ENCODE measurements at regions not wholly inside any gene's neighbourhood (a gene's known extent, or its start where the extent isn't known, plus 50 kb on each side); places are given as distances from the start of the nearest gene placed in this dataset.
"Not testable (repeated sequence)": the region's sequence is repeated elsewhere in the genome, so short reads cannot be mapped to it uniquely, and the experiment has no call there.

DNA sequence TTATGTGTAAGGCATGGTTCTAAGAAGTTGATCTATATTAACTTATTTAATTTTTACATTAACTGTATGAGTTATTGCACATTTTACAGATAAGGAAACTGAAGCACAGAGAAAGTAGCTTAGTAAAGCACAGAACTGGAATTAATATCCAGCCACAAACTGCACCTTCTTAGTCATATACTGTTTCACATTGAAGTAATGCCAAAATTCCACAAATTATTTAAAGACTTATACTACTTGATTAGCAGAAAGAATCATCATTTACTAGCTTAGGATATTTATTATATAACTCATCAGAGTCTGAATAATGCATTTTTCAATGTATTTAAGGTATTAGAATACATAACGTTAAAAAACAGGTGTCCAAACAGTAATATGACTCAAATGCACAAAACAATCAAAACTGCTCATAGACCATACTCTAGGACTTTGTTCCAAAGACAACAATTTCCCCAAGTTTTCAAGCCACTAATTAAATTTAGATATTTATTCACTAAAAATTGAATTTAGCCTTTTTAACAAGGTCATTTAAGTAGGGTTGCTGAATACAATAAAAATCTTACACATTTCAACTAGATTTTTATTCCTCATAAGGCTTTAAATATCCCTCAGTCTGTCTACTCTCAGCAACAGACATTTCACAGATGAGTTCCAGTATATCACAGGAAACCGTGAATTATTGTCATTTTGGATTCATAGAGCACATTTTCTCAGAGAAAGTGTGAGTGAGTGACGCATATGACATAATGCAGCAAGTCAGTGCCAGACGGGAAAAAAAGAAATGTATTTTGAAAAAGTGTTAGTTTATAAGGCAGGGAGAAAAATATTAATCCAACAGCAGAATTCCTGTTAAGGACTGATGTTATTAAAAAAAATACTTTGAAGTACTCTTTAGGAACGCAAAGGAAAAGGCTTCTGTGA, 782.5 kb downstream of the TMTC2 start:
- CTCF ChIA-PET = no interaction called here
- POLR2A ChIA-PET = no interaction called here

DNA sequence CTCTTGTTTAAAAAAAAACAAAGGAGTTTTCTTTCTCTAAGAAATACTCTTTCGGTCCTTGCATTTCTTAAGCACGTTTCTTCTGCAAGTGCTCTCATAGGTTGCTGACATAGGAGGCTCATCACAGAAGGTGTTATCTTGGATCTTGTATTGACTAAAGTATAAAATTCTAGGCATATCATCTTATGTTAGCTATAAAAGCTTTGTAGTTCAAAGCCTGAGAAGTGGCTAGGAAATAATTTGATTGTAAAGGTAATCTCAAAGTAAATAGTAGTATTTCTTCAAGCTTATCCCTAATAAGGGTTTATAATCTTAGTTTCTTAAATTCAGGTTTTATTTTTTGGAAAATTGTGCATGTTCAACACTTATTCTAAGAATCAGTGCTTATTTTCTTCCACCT, 778.9 kb downstream of the TMTC2 start:
- ChIA-PET POLR2A (no interaction called here), CTCF (no interaction called here)

DNA sequence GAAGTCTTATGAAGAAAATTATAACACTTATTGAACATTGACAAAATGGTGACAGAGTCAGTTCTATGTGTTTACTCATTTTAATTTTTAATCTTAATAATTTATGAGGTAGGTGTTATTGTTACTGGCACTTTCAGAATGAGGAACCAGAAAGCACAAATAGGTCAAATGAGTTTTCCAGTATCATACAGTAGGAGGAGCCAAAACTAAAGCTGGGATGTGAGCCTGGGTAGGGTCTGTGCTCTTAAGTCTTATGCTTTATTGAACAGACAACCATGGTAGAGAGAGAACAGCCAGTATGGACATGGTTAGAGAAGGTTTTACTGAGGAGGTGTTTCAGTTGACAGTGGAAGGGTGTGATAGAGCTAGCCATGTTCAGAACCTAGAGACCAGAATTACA, 775.7 kb downstream of the TMTC2 start:
- POLR2A ChIA-PET = no interaction called here
- CTCF ChIA-PET = no interaction called here

DNA sequence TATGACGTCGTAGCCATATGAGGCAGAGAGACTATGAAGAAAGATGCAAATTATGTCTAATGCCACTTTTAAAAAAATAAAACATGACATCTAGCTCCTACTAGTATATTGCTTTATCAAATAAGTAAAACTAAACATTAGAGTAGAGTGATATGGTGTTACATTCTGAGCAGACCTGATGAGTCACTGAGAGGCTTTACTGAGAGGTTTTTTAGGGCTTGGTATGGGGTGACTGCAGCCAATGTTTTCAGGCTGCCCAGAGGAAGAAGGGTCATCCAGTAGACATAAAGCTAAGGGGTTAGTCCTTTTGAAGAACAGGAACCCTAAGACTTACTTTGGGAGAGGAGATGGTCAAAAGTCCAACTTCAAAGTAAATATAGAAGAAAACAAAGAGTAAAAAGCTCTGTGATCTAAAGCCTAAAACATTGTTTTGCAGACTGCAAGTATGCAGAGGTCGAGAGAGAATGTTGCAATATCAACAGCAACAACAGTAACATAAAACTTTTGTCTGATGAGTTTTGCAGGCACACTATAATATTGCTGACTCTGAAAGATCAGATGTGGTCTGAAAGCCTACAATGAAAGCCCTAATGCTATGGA, 774.7 kb downstream of the TMTC2 start:
- POLR2A ChIA-PET = no interaction called here
- CTCF ChIA-PET = no interaction called here

DNA sequence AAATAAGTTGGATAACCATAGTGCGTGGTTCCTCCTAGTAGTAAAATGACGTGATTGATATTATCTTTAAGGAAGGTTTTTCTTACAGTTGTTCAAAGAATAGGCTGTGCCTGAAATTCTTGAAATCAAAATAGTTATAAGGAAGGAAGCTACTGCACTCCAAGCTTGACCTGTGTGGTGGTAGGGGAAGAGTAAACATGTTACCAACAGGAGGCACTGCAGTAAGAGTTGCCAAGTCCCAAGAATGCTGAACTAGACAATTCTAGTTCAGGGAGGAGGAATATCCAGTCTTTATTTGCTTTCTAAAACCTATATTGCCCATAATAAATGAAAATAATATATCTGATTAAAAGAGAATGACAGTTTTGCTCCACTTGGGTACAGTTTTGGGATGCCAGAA, 764.5 kb downstream of the TMTC2 start:
- ChIA-PET CTCF (no interaction called here), POLR2A (no interaction called here)

DNA sequence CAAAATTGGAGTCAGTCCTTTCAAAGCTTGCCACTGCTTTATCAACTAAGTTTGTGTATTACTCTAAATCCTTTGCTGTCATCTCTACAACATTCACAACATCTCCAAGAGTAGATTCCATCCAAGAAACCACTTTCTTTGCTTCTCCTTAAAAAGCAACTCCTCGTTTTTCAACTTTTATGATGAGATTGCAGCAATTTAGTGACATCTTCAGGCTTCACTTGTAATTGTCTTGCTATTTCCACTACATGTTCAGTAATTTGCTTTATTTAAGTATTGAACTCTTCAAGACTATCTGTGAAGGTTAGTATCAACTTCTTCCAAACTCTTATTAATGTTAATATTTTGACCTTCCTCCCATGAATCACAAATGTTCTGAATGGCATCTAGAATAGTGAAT, 747.9 kb downstream of the TMTC2 start:
- CTCF ChIA-PET = no interaction called here
- POLR2A ChIA-PET = no interaction called here

DNA sequence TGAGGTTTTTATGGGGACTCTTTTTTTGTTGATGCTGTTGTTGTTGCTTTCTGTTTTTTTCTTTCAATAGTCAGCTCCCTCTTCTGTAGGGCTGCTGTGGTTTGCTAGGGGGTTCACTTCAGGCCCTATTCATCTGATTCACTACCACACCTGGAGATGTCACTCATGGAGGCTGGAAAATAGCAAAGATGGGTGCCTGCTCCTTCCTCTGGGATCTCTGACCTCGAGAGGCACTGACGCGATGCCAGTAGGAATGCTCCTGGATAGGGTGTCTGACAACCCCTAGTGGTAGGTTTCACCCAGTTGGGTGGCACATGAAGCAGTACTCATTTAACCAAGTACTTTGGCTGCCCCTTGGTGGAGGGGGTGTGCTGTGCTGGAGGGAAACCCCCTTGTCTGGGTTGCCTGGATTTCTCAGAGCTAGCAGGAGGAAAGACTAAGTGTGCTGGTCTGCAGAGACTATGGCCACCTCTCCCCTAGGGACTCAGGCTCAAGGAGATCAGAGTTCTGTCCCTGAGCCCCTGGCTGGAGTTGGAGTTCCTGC, 745.5 kb downstream of the TMTC2 start:
- ChIA-PET CTCF (no interaction called here), POLR2A (no interaction called here)

DNA sequence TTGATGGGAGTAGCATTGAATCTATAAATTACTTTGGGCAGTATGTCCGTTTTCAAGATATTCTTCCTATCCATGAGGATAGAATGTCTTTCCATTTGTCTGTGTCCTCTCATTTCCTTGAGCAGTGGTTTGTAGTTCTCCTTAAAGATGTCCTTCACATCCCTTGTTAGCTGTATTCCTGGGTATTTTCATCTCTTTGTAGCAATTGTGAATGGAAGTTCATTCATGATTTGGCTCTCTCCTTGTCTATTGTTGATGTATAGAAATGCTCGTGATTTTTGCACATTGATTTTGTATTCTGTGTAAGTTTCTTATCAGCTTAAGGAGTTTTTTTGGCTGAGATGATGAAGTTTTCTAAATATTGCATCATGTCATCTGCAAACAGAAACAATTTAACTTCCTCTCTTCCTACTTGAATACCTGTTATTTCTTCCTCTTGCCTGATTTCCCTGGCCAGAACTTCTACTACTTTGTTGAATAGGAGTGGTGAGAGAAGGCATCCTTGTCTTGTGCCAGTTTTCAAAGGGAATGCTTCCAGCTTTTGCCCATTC, 741.0 kb downstream of the TMTC2 start:
- POLR2A ChIA-PET, CTCF ChIA-PET: not testable (repeated sequence)

DNA sequence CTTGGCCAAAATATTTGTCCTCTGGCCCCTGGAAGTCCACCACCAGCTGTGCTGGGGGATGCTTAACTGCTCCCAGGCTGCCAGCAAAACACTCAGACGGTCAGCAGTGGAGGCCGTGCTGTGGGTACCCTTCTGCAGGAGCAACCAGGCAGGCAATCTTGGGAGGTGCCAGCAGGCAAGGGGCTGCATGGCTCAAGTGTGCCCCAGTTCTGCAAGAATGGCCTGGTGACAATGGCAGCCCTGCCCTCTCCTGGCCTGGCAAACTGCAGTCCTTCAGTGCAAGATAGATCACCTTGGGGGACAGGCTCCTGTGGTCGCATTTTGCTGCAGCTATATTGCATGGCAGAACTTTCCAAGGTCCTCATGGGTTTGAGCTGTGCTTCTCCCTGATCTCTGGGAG, 728.3 kb downstream of the TMTC2 start:
- POLR2A ChIA-PET = no interaction called here

DNA sequence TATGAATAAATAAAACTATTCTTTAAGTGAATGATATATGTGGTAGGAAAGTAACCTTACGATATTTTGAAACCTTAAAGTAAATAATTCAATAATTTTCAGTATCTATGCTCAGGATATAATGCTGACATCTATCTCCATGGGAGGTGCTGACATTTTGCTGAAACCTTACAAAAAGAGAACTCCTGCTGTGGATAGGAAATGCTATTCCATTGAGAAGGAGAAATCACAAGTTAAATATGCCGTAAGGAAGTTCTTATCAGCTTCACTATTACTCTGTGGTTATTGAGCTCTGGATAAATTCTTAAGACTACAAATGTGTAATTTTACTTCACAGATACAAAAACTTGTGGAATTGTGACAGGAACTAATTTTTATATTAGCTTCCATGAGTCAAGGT, 722.1 kb downstream of the TMTC2 start:
- POLR2A ChIA-PET = no interaction called here
- CTCF ChIA-PET = no interaction called here

More for the DNA sequence above, 728.3 kb downstream of the TMTC2 start:
- CTCF ChIA-PET = no interaction called here

DNA sequence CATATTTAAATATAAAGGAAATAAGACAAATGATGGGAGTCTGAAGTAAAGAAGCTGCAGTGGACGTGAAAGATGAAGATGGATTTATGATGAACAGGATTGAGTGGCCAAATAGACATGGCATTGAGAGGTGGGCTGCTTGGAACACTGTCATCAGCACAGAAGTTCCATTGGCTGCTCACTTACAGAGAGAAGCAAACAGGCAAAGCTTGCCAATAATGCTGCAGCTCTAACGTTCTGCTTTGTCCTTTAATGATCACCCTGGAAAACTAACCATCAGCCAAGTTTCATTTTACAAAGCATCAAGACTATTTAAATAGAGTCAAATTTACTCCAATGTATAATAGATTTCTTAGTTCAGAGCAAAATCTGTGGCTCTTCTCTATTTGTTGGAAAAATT, 721.4 kb downstream of the TMTC2 start:
- ChIA-PET POLR2A (no interaction called here), CTCF (no interaction called here)

DNA sequence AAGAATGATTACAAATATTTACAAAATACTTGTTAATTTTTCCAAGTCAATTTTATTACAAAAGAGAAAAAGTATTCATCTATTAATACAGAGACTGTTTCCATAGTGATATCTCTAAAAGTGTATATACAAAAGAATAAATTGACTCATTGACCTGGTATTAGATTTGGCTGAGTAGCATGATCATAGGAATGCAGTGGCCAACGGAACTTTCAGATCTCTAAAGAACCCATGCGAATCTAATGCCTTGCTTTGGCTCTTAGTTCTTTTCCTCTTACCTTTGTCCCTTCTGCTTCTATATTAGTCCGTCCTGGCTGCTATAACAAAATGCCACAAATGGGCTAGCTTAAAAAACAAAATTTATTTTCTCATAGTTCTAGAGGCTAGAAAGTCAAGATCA, 717.8 kb downstream of the TMTC2 start:
- ChIA-PET CTCF (no interaction called here), POLR2A (no interaction called here)

DNA sequence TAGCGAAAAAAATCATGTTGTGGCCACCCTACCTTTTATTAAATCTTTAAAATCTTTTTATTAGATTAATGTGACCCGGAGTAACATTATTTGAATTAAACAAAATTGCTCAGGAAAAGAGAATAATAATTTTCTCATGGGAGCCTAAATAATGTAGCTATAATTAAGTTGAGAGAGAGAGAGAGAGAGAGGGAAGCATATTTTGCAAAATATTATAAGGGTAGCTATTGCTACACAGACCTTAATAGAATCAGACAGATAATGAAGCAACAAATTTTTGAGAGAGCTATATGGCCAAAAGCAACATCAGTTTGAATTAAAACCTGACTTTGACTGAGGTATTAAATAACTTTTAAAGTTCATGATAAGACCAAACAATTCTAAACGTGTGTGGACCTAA, 703.5 kb downstream of the TMTC2 start:
- ChIA-PET POLR2A (no interaction called here), CTCF (no interaction called here)

DNA sequence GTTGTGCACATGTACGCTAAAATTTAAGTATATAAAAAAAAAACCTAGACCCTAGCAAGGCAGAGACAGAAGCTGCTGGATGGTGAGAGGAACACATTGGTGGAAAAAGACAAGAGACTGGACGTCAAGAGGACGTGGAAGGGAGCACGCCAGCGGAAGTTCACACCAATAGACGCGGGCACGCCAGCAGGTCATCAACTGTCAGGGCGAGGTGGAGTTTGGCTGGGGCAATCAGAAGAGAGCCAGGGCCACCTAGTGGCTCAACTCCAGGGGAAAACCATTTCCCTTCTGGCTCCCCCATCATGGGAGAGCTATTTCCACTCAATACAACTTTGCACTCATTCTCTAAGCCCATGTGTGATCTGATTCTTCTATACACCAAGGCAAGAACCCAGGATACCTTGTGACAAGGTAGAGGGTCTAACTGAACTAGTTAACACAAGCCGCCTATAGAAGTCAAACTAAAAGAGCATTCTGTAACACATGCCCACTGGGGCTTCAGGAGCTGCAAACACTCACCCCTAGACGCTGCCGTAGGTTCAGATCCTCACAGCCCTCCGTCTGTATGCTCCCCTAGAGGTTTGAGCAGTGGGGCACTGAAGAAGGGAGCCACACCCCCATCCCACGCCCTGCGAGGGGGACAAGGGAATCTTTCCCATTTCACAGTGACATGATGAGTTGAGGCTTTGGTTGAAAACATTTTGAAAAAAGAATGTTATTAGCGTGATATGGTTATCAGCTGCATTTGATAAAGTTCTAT, 702.7 kb downstream of the TMTC2 start:
- CTCF ChIA-PET = no interaction called here

DNA sequence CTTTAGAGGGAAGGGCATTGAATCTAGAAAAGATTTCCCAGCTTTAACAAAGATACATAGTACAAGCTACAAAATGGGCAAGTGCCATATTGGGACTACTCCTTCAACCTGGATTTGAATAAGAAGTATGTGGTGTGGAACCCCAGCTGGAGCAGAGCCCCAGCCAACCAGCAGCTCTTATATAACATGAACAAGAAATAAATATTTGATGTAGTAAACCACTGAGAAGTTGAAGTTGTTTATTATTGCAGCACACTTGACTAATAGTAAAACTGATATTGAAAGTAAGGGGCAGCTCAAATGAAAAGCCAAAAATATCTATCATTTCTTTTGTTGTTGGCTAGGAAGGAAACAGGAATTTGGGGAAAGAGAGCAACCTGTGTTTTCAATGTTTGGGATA, 701.8 kb downstream of the TMTC2 start:
- CTCF ChIA-PET = no interaction called here
- POLR2A ChIA-PET = no interaction called here

More for the DNA sequence above, 702.7 kb downstream of the TMTC2 start:
- POLR2A ChIA-PET = no interaction called here

DNA sequence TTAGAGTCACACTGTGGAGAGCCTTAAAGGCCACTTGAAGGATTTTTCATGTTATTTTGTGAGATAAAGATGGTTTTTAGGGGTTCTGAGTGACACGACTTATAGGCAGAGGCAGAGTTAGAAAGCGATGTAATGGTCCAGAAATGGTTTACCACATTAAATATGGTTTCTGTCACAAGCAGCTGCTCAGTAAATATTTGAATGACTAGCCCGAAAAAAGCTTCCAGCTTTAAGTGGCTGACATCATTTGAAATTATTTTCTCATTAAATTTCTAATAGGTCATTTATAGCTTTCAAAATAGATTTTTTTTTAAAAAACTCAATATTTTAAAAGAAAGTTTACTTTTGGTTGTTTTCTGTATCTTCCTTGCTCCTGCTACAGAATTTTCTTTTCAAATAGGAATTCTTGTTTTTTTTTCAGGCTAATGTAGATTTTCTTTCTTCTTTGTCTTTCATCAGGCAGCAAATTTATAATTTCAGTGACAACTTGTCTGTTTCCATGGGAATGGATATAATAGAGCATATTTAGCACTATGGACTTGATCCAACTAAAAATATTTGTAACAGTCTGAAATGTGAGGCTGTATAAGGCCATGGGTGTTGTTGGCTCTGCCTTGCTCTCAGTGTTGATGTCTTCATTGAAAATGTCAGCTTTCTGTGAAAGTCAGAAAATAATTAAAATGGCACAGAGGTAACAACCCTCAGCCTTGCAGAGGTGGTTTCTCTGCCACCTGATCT, 700.0 kb downstream of the TMTC2 start:
- ChIA-PET POLR2A (no interaction called here), CTCF (no interaction called here)

DNA sequence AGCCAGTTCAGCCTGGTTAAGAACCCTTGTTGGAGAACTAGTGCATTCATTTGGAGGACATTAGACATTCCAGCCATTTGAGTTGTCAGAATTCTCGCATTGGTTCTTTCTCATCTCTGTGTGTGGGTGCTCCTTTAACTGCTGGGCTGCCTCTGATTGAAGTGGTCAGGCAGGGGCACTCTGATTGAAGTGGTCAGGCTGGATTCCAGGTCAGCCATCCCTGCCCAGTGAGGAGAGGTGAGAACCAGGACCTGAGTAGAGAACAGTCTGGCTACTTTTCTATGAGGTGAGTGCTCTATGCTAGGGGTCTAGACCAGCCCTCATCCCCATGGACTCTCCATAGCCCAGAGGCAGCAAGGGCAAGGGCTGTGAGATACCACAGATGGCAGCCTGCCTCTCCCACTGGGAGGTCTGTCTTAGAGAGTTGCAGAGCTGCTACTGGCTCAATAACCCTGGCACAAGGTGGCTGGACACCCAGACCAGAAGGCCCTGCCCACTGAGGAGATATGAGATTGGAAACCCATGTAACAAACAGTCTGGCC, 691.6 kb downstream of the TMTC2 start:
- CTCF ChIA-PET = no interaction called here
- POLR2A ChIA-PET = no interaction called here

DNA sequence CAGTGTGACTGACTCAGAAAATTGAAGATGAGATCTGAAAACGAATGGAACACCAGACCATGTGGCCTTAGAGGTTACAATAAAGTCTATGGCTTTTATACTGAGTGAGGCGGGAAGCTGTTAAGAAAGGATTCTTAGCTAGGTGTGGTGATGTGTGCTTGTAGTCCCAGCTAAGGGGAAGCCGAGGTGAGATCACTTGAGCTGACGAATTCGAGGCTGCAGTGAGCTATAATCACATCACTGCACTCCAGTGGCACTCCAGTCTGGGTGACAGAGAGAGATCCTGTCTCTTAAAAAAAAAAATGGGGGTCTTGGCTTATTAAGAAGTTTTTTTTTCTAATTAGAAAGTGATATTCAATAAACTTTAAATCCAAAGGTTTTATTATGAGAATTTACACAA, 678.6 kb downstream of the TMTC2 start:
- POLR2A ChIA-PET = no interaction called here
- CTCF ChIA-PET = no interaction called here

DNA sequence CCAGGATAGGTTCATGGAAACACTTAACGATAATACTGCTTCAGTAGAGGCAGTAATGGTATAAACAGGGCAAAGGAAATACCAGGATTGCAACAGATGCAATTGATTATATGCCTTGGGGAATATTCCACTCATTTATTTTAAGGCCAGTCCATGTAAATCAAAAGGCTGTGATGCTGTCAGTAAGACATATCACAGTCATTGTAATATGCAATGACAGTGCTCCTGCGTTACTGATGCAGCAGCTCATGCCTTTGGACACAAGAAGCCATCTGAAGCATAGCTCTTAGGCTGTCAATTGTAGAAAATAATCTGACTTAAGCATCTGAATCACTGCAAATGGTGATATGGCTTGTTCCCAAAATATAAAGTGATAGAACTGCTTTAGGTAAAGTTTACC, 674.8 kb downstream of the TMTC2 start:
- POLR2A ChIA-PET = no interaction called here

DNA sequence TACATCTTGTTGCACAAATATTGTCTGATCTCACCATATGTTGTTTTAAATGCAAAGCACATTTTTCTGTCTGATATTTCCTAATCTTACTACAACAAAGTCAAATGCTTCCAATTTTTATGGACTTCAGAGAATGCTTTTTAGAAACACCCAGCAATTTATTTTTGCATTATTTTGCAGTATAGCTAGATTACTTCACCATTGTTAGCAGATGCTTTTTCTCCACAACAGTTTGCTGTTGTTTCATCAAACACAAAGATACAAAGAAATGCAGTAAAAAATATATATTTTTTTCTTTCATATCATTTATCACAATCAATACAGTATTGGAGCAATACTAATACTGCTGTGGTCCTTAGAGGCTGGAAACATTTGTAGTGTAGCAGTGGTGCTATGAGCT, 674.4 kb downstream of the TMTC2 start:
- ChIA-PET CTCF (no interaction called here), POLR2A (no interaction called here)

More for the DNA sequence above, 674.8 kb downstream of the TMTC2 start:
- CTCF ChIA-PET = no interaction called here
